Upper lobe of left lung (tissue), 4 donors: ENCODE measurements at regions not wholly inside any gene's neighbourhood (a gene's known extent, or its start where the extent isn't known, plus 50 kb on each side); places are given as distances from the start of the nearest gene placed in this dataset.

ENCODE experiments used
- POLR2A ChIP-seq, 4 donors: fragments of 450-650 bp; IDR thresholded peaks; one replicate each; pipeline ENCODE4 v1.5.1; 2016 to 2017; ENCODE audit warnings: antibody characterized with exemption in 4 of 4, mild to moderate bottlenecking in 2 of 4
- TF ChIP-seq, protein P1 (sequence below), 6 experiments: fragments of 450-650 bp in 4 of 6; fragments of 200-600 bp in 2 of 6; sonication (generic) in 2 of 6; IDR thresholded peaks; one replicate each; pipeline ENCODE4 v1.5.1; 2016 to 2019; ENCODE audit warnings: antibody characterized with exemption in 6 of 6

DNA sequence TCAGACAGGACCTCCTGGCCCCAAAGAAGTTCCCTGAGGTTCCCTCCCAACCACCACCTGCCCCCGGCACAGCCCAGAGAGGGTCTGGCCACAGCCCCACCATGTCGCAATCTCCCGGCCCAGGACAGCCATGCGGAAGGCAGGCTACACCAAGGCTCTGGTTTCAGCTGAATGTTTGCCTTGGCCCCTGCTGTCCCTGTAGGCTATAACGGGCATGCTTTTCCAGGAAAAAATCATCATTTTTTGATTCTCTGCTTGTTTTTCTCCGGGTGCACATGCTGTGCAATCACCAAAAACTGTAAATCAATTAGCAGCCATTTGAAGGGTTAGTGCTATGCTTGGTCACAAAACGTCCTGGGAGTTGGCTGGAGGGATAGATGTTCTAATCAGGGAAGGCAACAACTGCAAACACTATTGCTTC is 142.7 kb upstream of the IGF1R start:
- TF ChIP-seq POLR2A (IDR thresholded peaks at IDR 0.05) = no peak
- TF ChIP-seq, protein P1, sequence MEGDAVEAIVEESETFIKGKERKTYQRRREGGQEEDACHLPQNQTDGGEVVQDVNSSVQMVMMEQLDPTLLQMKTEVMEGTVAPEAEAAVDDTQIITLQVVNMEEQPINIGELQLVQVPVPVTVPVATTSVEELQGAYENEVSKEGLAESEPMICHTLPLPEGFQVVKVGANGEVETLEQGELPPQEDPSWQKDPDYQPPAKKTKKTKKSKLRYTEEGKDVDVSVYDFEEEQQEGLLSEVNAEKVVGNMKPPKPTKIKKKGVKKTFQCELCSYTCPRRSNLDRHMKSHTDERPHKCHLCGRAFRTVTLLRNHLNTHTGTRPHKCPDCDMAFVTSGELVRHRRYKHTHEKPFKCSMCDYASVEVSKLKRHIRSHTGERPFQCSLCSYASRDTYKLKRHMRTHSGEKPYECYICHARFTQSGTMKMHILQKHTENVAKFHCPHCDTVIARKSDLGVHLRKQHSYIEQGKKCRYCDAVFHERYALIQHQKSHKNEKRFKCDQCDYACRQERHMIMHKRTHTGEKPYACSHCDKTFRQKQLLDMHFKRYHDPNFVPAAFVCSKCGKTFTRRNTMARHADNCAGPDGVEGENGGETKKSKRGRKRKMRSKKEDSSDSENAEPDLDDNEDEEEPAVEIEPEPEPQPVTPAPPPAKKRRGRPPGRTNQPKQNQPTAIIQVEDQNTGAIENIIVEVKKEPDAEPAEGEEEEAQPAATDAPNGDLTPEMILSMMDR (IDR thresholded peaks at IDR 0.05) = no peak
